ENCODE measurements at regions not wholly inside any gene's neighbourhood (a gene's known extent, or its start where the extent isn't known, plus 50 kb on each side); places are given as distances from the start of the nearest gene placed in this dataset.

GRCh38 chr6:91720324-91720723 lies 1133.5 kb upstream of the MAP3K7 start:
- CTCF ChIA-PET (ENCODE audit: partially characterized antibody) = no interaction called here
- no peak for TF ChIP-seq USF2 (IDR thresholded peaks at IDR 0.05; ENCODE audit: low read length)
- no peak for TF ChIP-seq JUN (IDR thresholded peaks at IDR 0.05; ENCODE audit: low read depth, low read length)
- Histone ChIP-seq H3K4me3 (ENCODE audit: extremely low read depth in 1 of 4, insufficient read depth in 2 of 4, low read depth in 3 of 4, low read length in 4 of 4) (no peak overlapping the region), H3K4me2 (ENCODE audit: insufficient read depth in 1 of 2, low read depth in 2 of 2, low read length in 2 of 2) (no peak overlapping the region), H2AFZ (ENCODE audit: low read length) (no peak overlapping the region), H3K9me3 (ENCODE audit: insufficient read depth in 2 of 2, low read depth in 1 of 2, low read length in 1 of 2) (no peaks in the 10 kb centered on the region), H4K20me1 (replicated peaks in 1 of 2; ENCODE audit: control insufficient read depth in 1 of 2, insufficient read depth in 2 of 2, low read length in 2 of 2) (no peaks in the 10 kb centered on the region), H3K4me1 (replicated peaks in 1 of 4; ENCODE audit: control insufficient read depth in 3 of 4, insufficient read depth in 4 of 4, low read length in 3 of 4) (no peaks in the 10 kb centered on the region), H4K5ac (ENCODE audit: insufficient read length, low read depth, low read length) (no peak overlapping the region), H2BK15ac (ENCODE audit: low read length) (no peak overlapping the region), H4K91ac (replicated peaks; ENCODE audit: insufficient read length, low read length) (no peak overlapping the region), H3K27me3 (replicated peaks in 1 of 4; ENCODE audit: control insufficient read depth in 3 of 4, extremely low read depth in 1 of 4, insufficient read depth in 3 of 4, low read length in 3 of 4) (peaks cover 0 to 1% (median 0%) of the 10 kb centered on the region in 4 experiments; a peak in 1 of 7 replicates), H2AK5ac (ENCODE audit: low read depth, low read length) (no peak overlapping the region), H3K23me2 (ENCODE audit: low read depth, low read length) (no peaks in the 10 kb centered on the region), H3K56ac (replicated peaks; ENCODE audit: insufficient read length, low read depth, low read length) (no peak overlapping the region), H3K9ac (replicated peaks in 1 of 4; ENCODE audit: extremely low read depth in 1 of 4, low read depth in 3 of 4, low read length in 3 of 4) (no peak overlapping the region), H3K79me2 (ENCODE audit: control insufficient read depth in 1 of 2, insufficient read depth in 2 of 2, low read length in 2 of 2) (no peaks in the 10 kb centered on the region), H2BK12ac (ENCODE audit: low read depth, low read length) (no peak overlapping the region), H3K79me1 (ENCODE audit: low read depth, low read length) (no peaks in the 10 kb centered on the region), H2BK5ac (ENCODE audit: low read depth, low read length) (no peak overlapping the region), H2BK120ac (replicated peaks; ENCODE audit: low read depth, low read length) (no peak overlapping the region), H3K27ac (ENCODE audit: low read depth, low read length) (no peak overlapping the region), H3K18ac (ENCODE audit: extremely low read depth, low read length) (no peak overlapping the region), H3K36me3 (ENCODE audit: control insufficient read depth in 2 of 4, insufficient read depth in 4 of 4, low read length in 3 of 4) (no peaks in the 10 kb centered on the region), H3K4ac (replicated peaks; ENCODE audit: insufficient read length, low read depth, low read length) (no peak overlapping the region), H4K8ac (ENCODE audit: extremely low read depth, insufficient read depth, low read length) (no peak overlapping the region), H3K23ac (ENCODE audit: insufficient read length) (no peak overlapping the region), H3K14ac (ENCODE audit: insufficient read length) (no peak overlapping the region), H2BK20ac (ENCODE audit: low read length) (no peak overlapping the region)
- FAIRE-seq (no peak), DNase-seq (ENCODE audit: low read depth in 1 of 2, low spot score in 2 of 2) (no peak)
- POLR2A ChIA-PET (ENCODE audit: partially characterized antibody) = no interaction called here
- WGBS, 2 experiments (ENCODE audit: extremely low coverage in 1 of 2, insufficient coverage in 1 of 2, insufficient read length in 1 of 2, insufficient replicate concordance in 2 of 2, low coverage in 1 of 2, low lambda C conversion rate in 2 of 2, missing lambda C conversion rate in 1 of 2) = 85% methylated on average over 1 of the region's 1 CpG; no CpG with 5 or more reads in 1 of the 2 experiments

Data from H1 (cell line).